ENCODE measurements at regions not wholly inside any gene's neighbourhood (a gene's known extent, or its start where the extent isn't known, plus 50 kb on each side); places are given as distances from the start of the nearest gene placed in this dataset.

- H3K9me2 ChIP-seq (ENCODE audit: insufficient read depth, low read length): no peaks in the 10 kb centered on the region
- H3K9me3 ChIP-seq (ENCODE audit: low read length): no peaks in the 10 kb centered on the region
- H3F3A ChIP-seq (ENCODE audit: insufficient read depth, low read length, poor library complexity, severe bottlenecking): no peaks in the 10 kb centered on the region
- H3K27ac ChIP-seq (ENCODE audit: low read length): no peak overlapping the region
- H3K9ac ChIP-seq (ENCODE audit: low read length): no peak overlapping the region
- H3K4me3 ChIP-seq (ENCODE audit: low read length): no peak overlapping the region
- no peak for TF ChIP-seq EZH2 (IDR thresholded peaks at IDR 0.05; ENCODE audit: borderline replicate concordance, insufficient read depth, low read length, poor library complexity, severe bottlenecking)
- no peak for TF ChIP-seq POLR2AphosphoS5 (IDR thresholded peaks at IDR 0.05)
- no peak for TF ChIP-seq EP300 (conservative IDR thresholded peaks at IDR 0.05; ENCODE audit: poor library complexity, severe bottlenecking)
- TF ChIP-seq, protein P1, sequence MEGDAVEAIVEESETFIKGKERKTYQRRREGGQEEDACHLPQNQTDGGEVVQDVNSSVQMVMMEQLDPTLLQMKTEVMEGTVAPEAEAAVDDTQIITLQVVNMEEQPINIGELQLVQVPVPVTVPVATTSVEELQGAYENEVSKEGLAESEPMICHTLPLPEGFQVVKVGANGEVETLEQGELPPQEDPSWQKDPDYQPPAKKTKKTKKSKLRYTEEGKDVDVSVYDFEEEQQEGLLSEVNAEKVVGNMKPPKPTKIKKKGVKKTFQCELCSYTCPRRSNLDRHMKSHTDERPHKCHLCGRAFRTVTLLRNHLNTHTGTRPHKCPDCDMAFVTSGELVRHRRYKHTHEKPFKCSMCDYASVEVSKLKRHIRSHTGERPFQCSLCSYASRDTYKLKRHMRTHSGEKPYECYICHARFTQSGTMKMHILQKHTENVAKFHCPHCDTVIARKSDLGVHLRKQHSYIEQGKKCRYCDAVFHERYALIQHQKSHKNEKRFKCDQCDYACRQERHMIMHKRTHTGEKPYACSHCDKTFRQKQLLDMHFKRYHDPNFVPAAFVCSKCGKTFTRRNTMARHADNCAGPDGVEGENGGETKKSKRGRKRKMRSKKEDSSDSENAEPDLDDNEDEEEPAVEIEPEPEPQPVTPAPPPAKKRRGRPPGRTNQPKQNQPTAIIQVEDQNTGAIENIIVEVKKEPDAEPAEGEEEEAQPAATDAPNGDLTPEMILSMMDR (IDR thresholded peaks at IDR 0.05; ENCODE audit: poor library complexity, severe bottlenecking): no peak
- no peak for TF ChIP-seq MXI1 (conservative IDR thresholded peaks at IDR 0.05; ENCODE audit: poor library complexity, severe bottlenecking)
- TF ChIP-seq RAD21 (conservative IDR thresholded peaks at IDR 0.05): no peak
- no peak for TF ChIP-seq SMC3 (conservative IDR thresholded peaks at IDR 0.05; ENCODE audit: poor library complexity)
- TF ChIP-seq TAF1 (IDR thresholded peaks at IDR 0.05; ENCODE audit: low read depth): no peak
- TF ChIP-seq, protein P2, sequence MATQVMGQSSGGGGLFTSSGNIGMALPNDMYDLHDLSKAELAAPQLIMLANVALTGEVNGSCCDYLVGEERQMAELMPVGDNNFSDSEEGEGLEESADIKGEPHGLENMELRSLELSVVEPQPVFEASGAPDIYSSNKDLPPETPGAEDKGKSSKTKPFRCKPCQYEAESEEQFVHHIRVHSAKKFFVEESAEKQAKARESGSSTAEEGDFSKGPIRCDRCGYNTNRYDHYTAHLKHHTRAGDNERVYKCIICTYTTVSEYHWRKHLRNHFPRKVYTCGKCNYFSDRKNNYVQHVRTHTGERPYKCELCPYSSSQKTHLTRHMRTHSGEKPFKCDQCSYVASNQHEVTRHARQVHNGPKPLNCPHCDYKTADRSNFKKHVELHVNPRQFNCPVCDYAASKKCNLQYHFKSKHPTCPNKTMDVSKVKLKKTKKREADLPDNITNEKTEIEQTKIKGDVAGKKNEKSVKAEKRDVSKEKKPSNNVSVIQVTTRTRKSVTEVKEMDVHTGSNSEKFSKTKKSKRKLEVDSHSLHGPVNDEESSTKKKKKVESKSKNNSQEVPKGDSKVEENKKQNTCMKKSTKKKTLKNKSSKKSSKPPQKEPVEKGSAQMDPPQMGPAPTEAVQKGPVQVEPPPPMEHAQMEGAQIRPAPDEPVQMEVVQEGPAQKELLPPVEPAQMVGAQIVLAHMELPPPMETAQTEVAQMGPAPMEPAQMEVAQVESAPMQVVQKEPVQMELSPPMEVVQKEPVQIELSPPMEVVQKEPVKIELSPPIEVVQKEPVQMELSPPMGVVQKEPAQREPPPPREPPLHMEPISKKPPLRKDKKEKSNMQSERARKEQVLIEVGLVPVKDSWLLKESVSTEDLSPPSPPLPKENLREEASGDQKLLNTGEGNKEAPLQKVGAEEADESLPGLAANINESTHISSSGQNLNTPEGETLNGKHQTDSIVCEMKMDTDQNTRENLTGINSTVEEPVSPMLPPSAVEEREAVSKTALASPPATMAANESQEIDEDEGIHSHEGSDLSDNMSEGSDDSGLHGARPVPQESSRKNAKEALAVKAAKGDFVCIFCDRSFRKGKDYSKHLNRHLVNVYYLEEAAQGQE (IDR thresholded peaks at IDR 0.05; ENCODE audit: borderline replicate concordance): no peak
- no peaks in the 10 kb centered on the region for H3K36me3 ChIP-seq (ENCODE audit: insufficient read depth, low read length)
- H3K27me3 ChIP-seq (ENCODE audit: insufficient read depth, low read depth, low read length): no peaks in the 10 kb centered on the region
- no peak overlapping the region for H3K4me2 ChIP-seq (ENCODE audit: low read length)
- no peak overlapping the region for H2AFZ ChIP-seq (ENCODE audit: low read depth, low read length)
- H3K79me2 ChIP-seq (replicated peaks; ENCODE audit: insufficient read depth, low read length): no peaks in the 10 kb centered on the region
- no peaks in the 10 kb centered on the region for H4K20me1 ChIP-seq (ENCODE audit: insufficient read depth)
Observed at GRCh38 chr4:52298444-52298843, 247.3 kb downstream of the SPATA18 start.

DNA sequence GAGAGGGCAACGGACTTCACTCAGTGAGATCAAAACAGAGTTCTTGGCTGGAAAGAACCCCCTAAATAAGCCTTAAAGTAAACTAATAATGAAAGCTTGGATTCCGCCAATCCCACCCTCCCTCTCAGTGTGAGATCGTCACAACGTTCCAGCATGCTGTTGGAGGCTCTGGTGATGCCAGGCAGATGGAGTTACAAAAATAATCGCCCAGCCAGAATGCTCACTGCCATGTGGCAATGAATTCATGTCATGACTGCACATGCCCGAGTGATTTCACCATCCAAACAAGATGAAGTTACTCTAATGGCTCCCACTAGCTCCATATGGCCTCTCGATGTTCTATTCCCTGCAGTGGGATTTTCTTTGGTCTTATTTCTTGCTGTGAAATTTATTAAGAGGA, 248.0 kb downstream of the SPATA18 start:
- Histone ChIP-seq H4K20me1 (ENCODE audit: insufficient read depth) (no peaks in the 10 kb centered on the region), H2AFZ (ENCODE audit: low read depth, low read length) (no peak overlapping the region), H3K4me3 (ENCODE audit: low read length) (no peak overlapping the region), H3K9me2 (ENCODE audit: insufficient read depth, low read length) (no peaks in the 10 kb centered on the region), H3K27ac (ENCODE audit: low read length) (no peak overlapping the region), H3K27me3 (ENCODE audit: insufficient read depth, low read depth, low read length) (no peaks in the 10 kb centered on the region), H3K36me3 (ENCODE audit: insufficient read depth, low read length) (no peaks in the 10 kb centered on the region), H3K9me3 (ENCODE audit: low read length) (no peaks in the 10 kb centered on the region), H3F3A (ENCODE audit: insufficient read depth, low read length, poor library complexity, severe bottlenecking) (no peaks in the 10 kb centered on the region), H3K79me2 (replicated peaks; ENCODE audit: insufficient read depth, low read length) (no peaks in the 10 kb centered on the region), H3K9ac (ENCODE audit: low read length) (no peak overlapping the region), H3K4me2 (ENCODE audit: low read length) (no peak overlapping the region)
- TF ChIP-seq TAF1 (IDR thresholded peaks at IDR 0.05; ENCODE audit: low read depth) (no peak), SMC3 (conservative IDR thresholded peaks at IDR 0.05; ENCODE audit: poor library complexity) (no peak), RAD21 (conservative IDR thresholded peaks at IDR 0.05) (no peak), MXI1 (conservative IDR thresholded peaks at IDR 0.05; ENCODE audit: poor library complexity, severe bottlenecking) (no peak), EP300 (conservative IDR thresholded peaks at IDR 0.05; ENCODE audit: poor library complexity, severe bottlenecking) (no peak), POLR2AphosphoS5 (IDR thresholded peaks at IDR 0.05) (no peak), EZH2 (IDR thresholded peaks at IDR 0.05; ENCODE audit: borderline replicate concordance, insufficient read depth, low read length, poor library complexity, severe bottlenecking) (no peak)
- TF ChIP-seq, protein P1 (IDR thresholded peaks at IDR 0.05; ENCODE audit: poor library complexity, severe bottlenecking): no peak
- TF ChIP-seq, protein P2 (IDR thresholded peaks at IDR 0.05; ENCODE audit: borderline replicate concordance): no peak

Measured in neural cell (in vitro differentiated cells).